IMR-90 (cell line): ENCODE measurements at regions not wholly inside any gene's neighbourhood (a gene's known extent, or its start where the extent isn't known, plus 50 kb on each side); places are given as distances from the start of the nearest gene placed in this dataset.

Source experiments
- ATAC-seq: fragments of 200-7000 bp; cut with Tn5 transposase; 2 replicates; pipeline ENCODE4 v1.9.1; 2020; ENCODE audit warnings: low read depth, mild to moderate bottlenecking, moderate library complexity
- BruUV-seq: library from RNA; stranded (reverse); fragments of 400-500 nt; replicated peaks from 2 replicates; lab custom pipeline; 2021; lab: Mats Ljungman, UMichigan
- CTCF ChIA-PET: fragments of 300-600 bp; formaldehyde crosslinking; extraction: SDS; loops from one replicate; lab custom pipeline; 2021; ENCODE audit warnings: antibody characterized with exemption; lab: Yijun Ruan, JAX
- POLR2A ChIA-PET: fragments of 300-600 bp; sonication (Branson Sonifier 250); formaldehyde crosslinking; loops from one replicate; lab custom pipeline; 2022; ENCODE audit warnings: antibody characterized with exemption; ENCODE audit not compliant: unreplicated experiment; lab: Charles Lee
- DNase-seq: peaks from one replicate; pipeline ENCODE4 v3.0.0; 2013
- H2AFZ ChIP-seq: replicated peaks from 2 replicates; pipeline ENCODE3; 2013; ENCODE audit warnings: low read length, mild to moderate bottlenecking; ENCODE audit not compliant: poor library complexity
- H2AK5ac ChIP-seq: 2 replicates; pipeline ENCODE4 v1.6.1; 2013; ENCODE audit warnings: low read depth, low read length, inconsistent platforms
- H2AK9ac ChIP-seq: replicated peaks from 2 replicates; pipeline ENCODE3; 2013; ENCODE audit warnings: mild to moderate bottlenecking, low read depth, low read length, moderate library complexity; ENCODE audit not compliant: poor library complexity
- H2BK120ac ChIP-seq: 2 replicates; pipeline ENCODE4 v1.6.1; 2013; ENCODE audit warnings: low read depth, low read length, inconsistent platforms
- H2BK15ac ChIP-seq: 3 replicates; pipeline ENCODE4 v1.6.1; 2013; ENCODE audit warnings: low read depth, low read length, inconsistent platforms
- H2BK20ac ChIP-seq: 2 replicates; pipeline ENCODE4 v1.6.1; 2013; ENCODE audit warnings: low read depth, mild to moderate bottlenecking, inconsistent platforms, low read length, moderate library complexity
- H2BK5ac ChIP-seq: 2 replicates; pipeline ENCODE4 v1.6.1; 2013; ENCODE audit warnings: mild to moderate bottlenecking, low read depth, low read length, inconsistent platforms; ENCODE audit not compliant: poor library complexity, severe bottlenecking
- H3K14ac ChIP-seq: replicated peaks from 2 replicates; pipeline ENCODE4 v1.6.1; 2013; ENCODE audit warnings: low read depth, low read length, inconsistent platforms
- H3K18ac ChIP-seq: 2 replicates; pipeline ENCODE4 v1.6.1; 2013; ENCODE audit warnings: low read depth, low read length, control low read depth
- H3K23ac ChIP-seq: 2 replicates; pipeline ENCODE4 v1.6.1; 2013; ENCODE audit warnings: low read depth, low read length, inconsistent platforms
- H3K27ac ChIP-seq: 2 replicates; pipeline ENCODE4 v1.5.1; 2013; ENCODE audit warnings: mild to moderate bottlenecking, control low read depth, low read length; ENCODE audit not compliant: insufficient read depth
- H3K27me3 ChIP-seq: 2 replicates; pipeline ENCODE4 v1.6.1; 2013; ENCODE audit warnings: low read length; ENCODE audit not compliant: control insufficient read depth, insufficient read depth
- H3K36me3 ChIP-seq: 2 replicates; pipeline ENCODE4 v1.6.1; 2013; ENCODE audit warnings: low read length, mixed read lengths; ENCODE audit not compliant: control insufficient read depth, insufficient read depth
- H3K4ac ChIP-seq: 2 replicates; pipeline ENCODE4 v1.6.1; 2013; ENCODE audit warnings: low read depth, low read length, inconsistent platforms
- H3K4me1 ChIP-seq: 2 replicates; pipeline ENCODE4 v1.6.1; 2013; ENCODE audit warnings: low read length, mixed read lengths; ENCODE audit not compliant: control insufficient read depth, insufficient read depth
- H3K4me2 ChIP-seq: 2 replicates; pipeline ENCODE4 v1.6.1; 2013; ENCODE audit warnings: low read depth, mild to moderate bottlenecking, control low read depth, low read length, moderate library complexity
- H3K4me3 ChIP-seq: 2 replicates; pipeline ENCODE4 v1.5.1; 2013; ENCODE audit warnings: low read depth, mild to moderate bottlenecking, control low read depth, low read length, moderate library complexity; ENCODE audit not compliant: insufficient read depth
- H3K56ac ChIP-seq: 2 replicates; pipeline ENCODE4 v1.6.1; 2013; ENCODE audit warnings: low read length, inconsistent platforms; ENCODE audit not compliant: insufficient read depth; ENCODE audit errors: extremely low read depth
- H3K79me1 ChIP-seq, 2 experiments: 2 replicates each; pipeline ENCODE4 v1.6.1; 2013; ENCODE audit warnings: low read length in 2 of 2, inconsistent platforms in 1 of 2, low read depth in 1 of 2
- H3K9ac ChIP-seq: 2 replicates; pipeline ENCODE4 v1.6.1; 2013; ENCODE audit warnings: low read depth, low read length, control low read depth
- H3K9me1 ChIP-seq: 2 replicates; pipeline ENCODE4 v1.6.1; 2013; ENCODE audit warnings: low read length, inconsistent platforms; ENCODE audit not compliant: insufficient read depth
- H3K9me3 ChIP-seq: 2 replicates; pipeline ENCODE4 v1.6.1; 2013; ENCODE audit warnings: low read length; ENCODE audit not compliant: control insufficient read depth, insufficient read depth
- H4K20me1 ChIP-seq: 2 replicates; pipeline ENCODE4 v1.6.1; 2013; ENCODE audit warnings: low read length, inconsistent platforms; ENCODE audit not compliant: insufficient read depth
- H4K5ac ChIP-seq: 2 replicates; pipeline ENCODE4 v1.6.1; 2013; ENCODE audit warnings: mild to moderate bottlenecking, low read depth, low read length, control low read depth
- H4K8ac ChIP-seq, 2 experiments: 2 replicates each; pipeline ENCODE4 v1.6.1; 2013; ENCODE audit warnings: low read depth in 2 of 2, low read length in 2 of 2, control low read depth in 1 of 2, inconsistent platforms in 1 of 2
- H4K91ac ChIP-seq: 2 replicates; pipeline ENCODE4 v1.6.1; 2013; ENCODE audit warnings: low read depth, low read length, inconsistent platforms; ENCODE audit not compliant: insufficient read depth
- FOS ChIP-seq: fragments of 150-350 bp; IDR thresholded peaks from 2 replicates; pipeline ENCODE4 v1.6.1; 2016; ENCODE audit warnings: low read depth, low read length
- MAZ ChIP-seq: IDR thresholded peaks from 2 replicates; pipeline ENCODE4 v1.6.1; 2012; ENCODE audit warnings: low read depth, mild to moderate bottlenecking, low read length, improper control_type of control experiment, moderate library complexity, borderline replicate concordance
- POLR2A ChIP-seq: IDR thresholded peaks from 2 replicates; pipeline ENCODE4 v1.6.1; 2012; ENCODE audit warnings: mild to moderate bottlenecking, low read depth, low read length
- RCOR1 ChIP-seq: IDR thresholded peaks from 2 replicates; pipeline ENCODE4 v1.6.1; 2012; ENCODE audit warnings: mild to moderate bottlenecking, low read length, improper control_type of control experiment; ENCODE audit not compliant: insufficient replicate concordance
- SMC3 ChIP-seq: fragments of 150-350 bp; IDR thresholded peaks from 2 replicates; pipeline ENCODE4 v1.6.1; 2016; ENCODE audit warnings: low read depth, mild to moderate bottlenecking, antibody characterized with exemption, low read length, moderate library complexity
- WGBS, 2 experiments: methylation state at CpG; one replicate each; pipeline versions ENCODE4 v1.1.5 to v1.1.7; 2013; ENCODE audit warnings: missing lambda C conversion rate in 2 of 2; ENCODE audit not compliant: insufficient read length in 1 of 2; ENCODE audit errors: extremely low coverage in 2 of 2; 5-methylcytosine and 5-hydroxymethylcytosine counted together
- dilution Hi-C: fragments of 300-500 bp; cut with HindIII; formaldehyde crosslinking; loops from one replicate; pipeline ENCODE4 v1.14.3; 2018; ENCODE audit warnings: low sequenced_read_pairs; ENCODE audit not compliant: unreplicated experiment
- in situ Hi-C: fragments of 300-500 bp; cut with MboI; formaldehyde crosslinking; loops from 3 replicates; pipeline ENCODE4 v1.14.3; 2019; ENCODE audit warnings: low sequenced_read_pairs, inconsistent platforms, mixed read lengths
- intact Hi-C: fragments of 100-400 bp; cut with micrococcal nuclease; formaldehyde crosslinking; loops from 2 replicates; pipeline ENCODE4 v1.10.0; 2022

DNA sequence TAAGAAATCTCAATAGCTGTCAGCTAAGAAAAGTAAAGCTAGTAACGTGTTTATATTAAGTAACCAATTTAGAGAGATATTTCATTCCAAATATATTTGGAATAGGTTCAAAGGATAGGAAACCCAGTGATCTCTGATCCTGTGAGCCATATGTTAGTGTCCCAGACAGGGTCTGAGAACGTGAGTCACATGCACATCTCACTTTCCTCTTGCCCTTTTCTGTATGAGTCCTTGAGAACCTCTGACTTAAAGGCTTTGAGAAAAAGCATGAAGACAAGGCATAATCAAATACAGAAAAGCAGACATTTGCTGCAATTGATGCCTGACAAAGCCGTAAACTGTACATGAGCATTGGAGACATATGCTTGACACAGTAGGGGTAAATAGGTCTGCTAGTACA lies 655.1 kb upstream of the ADGRL3 start:
- Histone ChIP-seq H3K9ac (no peak overlapping the region), H3K4me2 (no peak overlapping the region), H2BK20ac (no peak overlapping the region), H3K56ac (no peak overlapping the region), H3K9me3 (no peaks in the 10 kb centered on the region), H3K18ac (no peak overlapping the region), H4K8ac (no peak overlapping the region), H4K91ac (no peak overlapping the region), H3K14ac (no peak overlapping the region), H3K27me3 (no peaks in the 10 kb centered on the region), H2AK9ac (no peak overlapping the region), H3K4ac (no peak overlapping the region), H3K27ac (no peak overlapping the region), H3K79me1 (no peaks in the 10 kb centered on the region), H3K23ac (no peak overlapping the region), H3K36me3 (no peaks in the 10 kb centered on the region), H2AK5ac (no peak overlapping the region), H2BK5ac (no peak overlapping the region), H4K20me1 (no peaks in the 10 kb centered on the region), H3K4me3 (no peak overlapping the region), H2AFZ (no peak overlapping the region), H2BK120ac (no peak overlapping the region), H3K9me1 (no peaks in the 10 kb centered on the region), H2BK15ac (no peak overlapping the region), H4K5ac (no peak overlapping the region), H3K4me1 (no peaks in the 10 kb centered on the region)
- DNase-seq (peak; percentile 13), ATAC-seq (no peak)
- ChIA-PET POLR2A (interaction anchor here (0.6 kb wide), 1 partner anchor 637 kb away, joined by 3 read pairs; no protein-coding TSS in a partner anchor), CTCF (no interaction called here)
- dilution Hi-C loops, result no loop called here
- in situ Hi-C loops, result no loop called here
- BruUV-seq, result no TSS peak
- intact Hi-C loops, result no loop called here
- 67% methylated on average over 1 of the region's 3 CpGs; no CpG with 5 or more reads in 1 of the 2 experiments for whole genome bisulfite sequencing, 2 experiments
- no peak for TF ChIP-seq SMC3
- TF ChIP-seq FOS, result no peak
- no peak for TF ChIP-seq RCOR1
- no peak for TF ChIP-seq MAZ
- TF ChIP-seq POLR2A, result no peak
